Amniotic stem cell (primary cell): ENCODE measurements at regions not wholly inside any gene's neighbourhood (a gene's known extent, or its start where the extent isn't known, plus 50 kb on each side); places are given as distances from the start of the nearest gene placed in this dataset.

ENCODE experiments used
- DNase-seq: peaks from one replicate; lab custom pipeline; 2025; lab: John Stamatoyannopoulos, UW

GRCh38 chr12:114253976-114254778 lies 151.8 kb downstream of the TBX5 start:
- no peak for DNase-seq

- no peak for DNase-seq
Measured at GRCh38 chr12:114248527-114248926, 157.4 kb downstream of the TBX5 start.

DNA sequence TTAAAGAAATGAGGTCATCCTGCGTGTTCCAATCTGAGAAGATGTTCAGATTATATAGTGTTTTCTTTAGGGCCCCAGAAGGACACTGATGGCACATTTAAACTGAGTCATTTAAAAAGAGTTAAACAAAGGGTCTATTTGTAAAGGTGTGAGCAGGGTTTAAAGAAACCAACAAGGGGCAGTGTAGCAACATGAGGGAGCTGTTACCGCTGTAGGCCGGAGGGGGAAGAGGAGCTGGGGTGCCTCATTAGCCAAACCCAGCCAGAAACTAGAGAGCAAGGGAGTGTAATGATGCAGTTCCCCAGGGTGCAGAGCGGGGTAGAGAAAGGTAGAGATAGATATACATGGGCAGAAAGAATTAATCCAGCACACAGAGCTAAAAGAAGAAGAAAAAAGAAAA lies 160.4 kb downstream of the TBX5 start:
- no peak for DNase-seq

DNA sequence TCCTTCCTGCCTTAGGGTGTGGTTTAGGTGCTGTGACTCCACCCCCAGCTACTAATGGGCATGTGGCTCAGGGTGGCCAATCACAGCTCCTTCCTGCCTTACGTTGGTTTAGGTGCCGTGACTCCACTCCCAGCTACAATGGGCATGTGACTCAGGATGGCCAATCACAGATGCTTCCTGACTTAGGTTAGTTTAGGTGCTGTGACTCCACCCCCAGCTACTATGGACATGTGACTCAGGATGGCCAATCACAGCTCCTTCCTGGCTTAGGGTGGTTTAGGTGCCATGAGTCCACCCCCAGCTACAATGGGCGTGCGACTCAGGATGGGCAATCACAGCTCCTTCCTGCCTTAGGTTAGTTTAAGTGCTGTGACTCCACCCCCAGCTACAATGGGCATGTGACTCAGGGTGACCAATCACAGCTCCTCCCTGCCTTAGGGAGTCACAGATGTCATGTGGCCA lies 163.9 kb downstream of the TBX5 start:
- DNase-seq, result no peak

GRCh38 chr12:114240288-114240687 lies 165.7 kb downstream of the TBX5 start:
- no peak for DNase-seq

DNA sequence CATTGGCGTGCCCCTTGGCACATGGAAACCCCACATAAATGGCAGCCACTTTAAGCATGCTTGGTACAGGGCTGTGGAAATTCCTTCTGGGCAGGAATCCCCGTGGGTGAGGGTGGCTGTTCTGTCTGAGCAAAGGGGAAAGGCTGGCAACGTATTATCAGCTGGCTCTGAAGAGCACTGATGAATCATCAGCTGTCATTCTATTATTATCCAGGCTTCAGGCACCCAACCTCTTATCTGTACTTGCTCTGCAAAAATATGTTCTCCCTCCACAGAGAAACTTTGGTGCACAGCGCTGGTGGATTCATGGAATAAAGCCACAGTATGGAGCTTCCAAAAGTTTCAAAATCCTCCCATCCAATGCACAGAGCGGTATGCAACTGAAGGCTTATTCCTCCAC lies 167.1 kb downstream of the TBX5 start:
- no peak for DNase-seq

GRCh38 chr12:114237230-114237629 lies 168.7 kb downstream of the TBX5 start:
- no peak for DNase-seq

DNA sequence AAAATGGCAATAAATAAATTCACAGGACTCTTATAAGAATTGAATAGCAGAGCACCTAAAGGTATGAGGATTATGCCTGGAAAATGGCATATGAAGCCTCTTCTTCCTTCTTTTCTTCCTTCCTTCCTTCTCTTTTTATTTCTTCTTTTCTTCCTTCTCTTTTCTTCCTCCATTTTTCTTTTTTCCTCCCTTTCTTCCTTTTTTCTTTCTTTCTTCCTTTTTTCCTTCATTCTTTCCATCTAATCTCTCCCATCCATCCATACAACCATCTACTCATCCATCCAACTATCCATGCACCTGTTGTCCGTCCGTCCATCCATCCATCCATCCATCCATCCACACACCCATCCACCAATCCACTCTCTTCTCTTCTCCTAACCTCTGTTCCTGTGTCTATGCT lies 173.8 kb downstream of the TBX5 start:
- no peak for DNase-seq

GRCh38 chr12:114229150-114229549 lies 176.8 kb downstream of the TBX5 start:
- no peak for DNase-seq

- no peak for DNase-seq
Measured at GRCh38 chr12:114226241-114226928, 179.6 kb downstream of the TBX5 start.

- no peak for DNase-seq
Measured at GRCh38 chr12:114221957-114222630, 183.8 kb downstream of the TBX5 start.

GRCh38 chr12:114221136-114221833 lies 184.7 kb downstream of the TBX5 start:
- DNase-seq, result no peak

- DNase-seq, result no peak
Measured at GRCh38 chr12:114220311-114220710, 185.6 kb downstream of the TBX5 start.

DNA sequence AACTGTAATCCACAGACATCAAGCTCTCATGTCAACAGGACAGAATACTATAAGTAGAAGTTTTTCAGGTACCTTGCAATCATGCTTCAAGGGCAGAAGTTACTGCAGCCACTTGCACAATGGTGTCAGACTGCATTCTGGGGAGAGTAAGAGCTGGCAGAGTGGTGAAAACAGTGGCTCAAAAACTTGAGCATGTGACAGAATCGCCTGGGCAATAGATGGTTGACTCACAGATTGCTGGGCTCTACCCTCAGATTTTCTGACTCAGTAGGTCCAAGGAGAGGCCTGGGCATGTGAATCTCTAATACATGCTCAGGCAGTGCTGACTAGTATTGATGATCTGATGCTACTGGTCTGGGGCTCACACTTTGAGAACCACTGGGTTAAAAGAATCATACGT lies 187.8 kb downstream of the TBX5 start:
- DNase-seq, result no peak

DNA sequence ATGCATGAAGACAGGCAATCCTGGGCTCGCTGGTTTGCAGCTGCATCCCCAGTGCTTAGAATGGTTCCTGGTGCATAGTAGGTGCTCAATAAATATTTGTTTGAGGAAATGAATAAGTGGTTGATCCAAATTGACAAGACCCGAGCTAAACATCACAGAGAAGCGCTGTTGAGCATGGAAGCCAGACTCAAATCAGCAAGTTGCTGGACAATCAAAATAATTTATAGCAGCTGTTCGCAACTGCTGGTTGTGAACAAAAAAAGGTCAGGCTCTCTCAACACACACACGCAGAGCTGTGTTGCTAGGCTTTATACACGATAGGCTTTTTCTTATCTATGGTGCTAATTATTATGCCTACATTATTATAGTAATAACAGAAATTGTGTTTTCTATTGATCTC lies 190.2 kb downstream of the TBX5 start:
- no peak for DNase-seq

DNA sequence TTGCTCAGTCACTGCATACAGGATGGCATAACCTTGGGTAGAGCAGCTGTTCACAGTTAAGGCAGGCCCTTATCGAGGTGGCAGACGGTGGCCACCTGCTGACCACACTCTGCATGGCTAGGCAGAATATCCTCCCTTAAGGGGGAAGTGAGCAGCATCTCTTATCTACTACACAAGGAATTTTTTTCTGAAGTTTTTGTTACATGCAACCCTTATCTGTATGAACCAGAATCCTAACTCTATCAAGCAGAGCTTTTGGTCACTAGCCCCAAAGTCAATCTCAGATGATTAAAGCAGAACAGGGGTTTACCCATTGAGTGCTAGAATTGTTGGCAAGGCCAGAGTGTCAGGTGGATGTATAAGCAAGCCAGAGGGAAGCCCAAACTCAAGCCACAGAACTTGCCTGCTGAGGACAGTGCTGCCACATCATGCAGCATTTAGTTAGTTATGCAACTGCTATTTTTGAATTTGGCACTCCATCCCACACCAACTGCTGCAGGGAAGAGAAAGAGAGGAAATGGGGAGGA lies 192.8 kb downstream of the TBX5 start:
- DNase-seq, result no peak

GRCh38 chr12:114209861-114210260 lies 196.1 kb downstream of the TBX5 start:
- no peak for DNase-seq

DNA sequence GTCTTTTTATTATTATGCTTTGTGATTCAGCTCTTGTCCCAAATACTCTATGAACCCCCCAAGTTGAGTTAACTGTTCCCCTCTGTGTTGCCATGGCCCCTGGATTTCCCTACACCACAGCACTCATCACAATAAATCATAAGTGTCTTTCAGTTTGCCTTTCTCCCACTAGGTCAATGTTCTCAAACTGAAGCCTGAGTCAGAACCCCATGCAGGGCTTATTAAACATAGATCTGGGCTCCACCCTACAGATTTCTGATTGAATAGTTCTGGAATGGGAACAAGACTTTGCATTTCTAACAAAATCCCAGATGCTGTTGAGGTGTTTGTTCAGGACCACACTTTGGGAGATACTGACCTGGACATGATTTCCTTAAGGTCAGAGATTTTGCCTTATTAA lies 199.4 kb downstream of the TBX5 start:
- DNase-seq, result no peak

GRCh38 chr12:114201794-114202193 lies 204.2 kb downstream of the TBX5 start:
- no peak for DNase-seq

DNA sequence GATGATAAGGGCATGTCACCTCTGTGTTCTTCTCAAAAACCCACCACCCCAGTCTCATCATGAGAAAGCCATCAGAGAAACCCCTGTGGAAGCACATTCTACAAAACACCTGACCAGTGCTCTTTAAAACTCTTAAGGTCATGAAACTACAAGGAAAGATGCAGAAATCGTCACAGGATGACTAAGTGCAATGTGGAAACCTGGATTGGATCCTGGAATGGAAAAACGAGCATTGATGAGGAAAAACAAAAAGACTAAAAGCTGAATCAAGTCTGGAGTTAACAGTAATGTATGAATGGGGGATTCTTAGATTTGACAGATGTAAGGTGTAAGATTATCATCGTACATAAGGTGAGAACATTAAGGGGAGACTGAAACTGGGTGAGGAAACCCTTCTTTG lies 211.0 kb downstream of the TBX5 start:
- no peak for DNase-seq

DNA sequence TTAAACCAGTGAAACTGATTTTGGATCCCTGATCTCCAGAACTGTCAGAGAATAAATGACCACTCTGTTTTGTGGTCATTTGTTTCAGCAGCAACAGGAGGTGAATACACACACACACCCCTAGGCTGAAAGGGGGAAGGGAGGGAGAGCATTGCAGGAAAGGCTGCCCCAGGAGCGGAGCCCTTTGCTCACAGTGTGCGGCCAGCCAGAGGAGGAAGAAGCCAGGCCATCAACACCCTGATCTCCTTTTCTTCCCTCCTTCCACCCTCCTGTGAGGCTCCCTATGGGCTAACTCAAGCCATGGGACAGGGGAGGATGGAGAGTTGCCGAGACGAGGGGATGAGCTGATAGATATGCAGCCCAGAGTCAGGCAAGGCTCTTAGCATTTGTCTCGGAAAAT lies 211.9 kb downstream of the TBX5 start:
- DNase-seq, result no peak

DNA sequence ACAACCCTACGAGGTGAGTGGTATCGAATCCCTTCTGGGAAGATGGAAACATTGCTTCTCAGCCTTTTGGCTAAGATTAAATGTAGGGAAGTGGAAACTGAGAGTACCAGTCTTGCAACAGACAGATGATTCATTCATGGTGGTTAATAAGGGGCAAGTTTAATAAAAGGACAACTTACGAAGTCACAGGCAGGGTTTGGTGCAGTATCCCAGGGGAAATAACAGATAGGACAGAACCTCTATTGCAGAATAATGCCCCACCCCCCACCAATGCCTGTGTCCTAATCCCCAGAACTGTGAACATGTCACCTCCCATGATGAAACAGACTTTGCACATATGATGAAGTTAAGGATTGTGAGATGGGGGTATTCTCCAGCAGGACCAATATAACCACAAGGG lies 212.5 kb downstream of the TBX5 start:
- no peak for DNase-seq
